Memory B cell (primary cell): ENCODE measurements at regions not wholly inside any gene's neighbourhood (a gene's known extent, or its start where the extent isn't known, plus 50 kb on each side); places are given as distances from the start of the nearest gene placed in this dataset.

Source experiments
- ATAC-seq: fragments of 150-1000 bp; cut with Tn5 transposase; 2 replicates; pipeline ENCODE4 v1.10.0; 2021; ENCODE audit warnings: low read depth, mild to moderate bottlenecking, moderate library complexity
- DNase-seq, 2 donors: peaks; one replicate each; pipeline ENCODE4 v3.0.0; 2022; ENCODE audit warnings: low spot score in 2 of 2
- H3K27ac Mint-ChIP-seq: one replicate; pipeline ENCODE4 v1.8.0; 2022; ENCODE audit warnings: mild to moderate bottlenecking, moderate library complexity, mixed read lengths
- H3K27me3 Mint-ChIP-seq: one replicate; pipeline ENCODE4 v1.8.0; 2022; ENCODE audit warnings: mixed read lengths
- H3K36me3 Mint-ChIP-seq: one replicate; pipeline ENCODE4 v1.8.0; 2022; ENCODE audit warnings: mild to moderate bottlenecking, mixed read lengths
- H3K4me1 Mint-ChIP-seq: one replicate; pipeline ENCODE4 v1.8.0; 2022; ENCODE audit warnings: mixed read lengths
- H3K4me3 Mint-ChIP-seq: one replicate; pipeline ENCODE4 v1.8.0; 2022; ENCODE audit warnings: mild to moderate bottlenecking, moderate library complexity, mixed read lengths
- H3K9me3 Mint-ChIP-seq: one replicate; pipeline ENCODE4 v1.8.0; 2022; ENCODE audit warnings: mixed read lengths

- no peaks in the 10 kb centered on the region for H3K36me3 Mint-ChIP-seq
- no peak for ATAC-seq
These were observed 371.6 kb downstream of the JRKL start for GRCh38 chr11:96761451-96761850.

DNA sequence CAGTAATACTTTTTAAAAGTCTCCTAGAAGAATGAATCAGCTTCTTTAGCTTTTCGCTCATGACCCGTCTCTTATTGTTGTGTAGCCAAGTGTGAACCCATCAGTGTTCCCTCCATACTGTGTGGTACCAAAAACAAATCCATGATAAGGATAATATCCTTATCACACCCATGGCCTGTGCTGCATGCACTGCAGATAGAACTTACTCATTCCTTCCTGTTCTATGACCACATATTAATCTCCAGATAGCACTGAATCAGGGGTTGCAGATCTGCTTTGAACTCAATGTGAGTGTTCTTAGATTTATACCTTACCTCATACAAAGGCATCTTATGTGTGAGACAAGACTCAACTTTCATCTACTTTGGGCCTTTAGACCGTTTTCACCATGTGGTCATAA lies 373.4 kb downstream of the JRKL start:
- no peak for DNase-seq
- Mint-ChIP-seq H3K27ac (no peak overlapping the region), H3K4me1 (no peaks in the 10 kb centered on the region), H3K9me3 (peaks cover 10% of the 10 kb centered on the region), H3K36me3 (no peaks in the 10 kb centered on the region), H3K27me3 (no peaks in the 10 kb centered on the region), H3K4me3 (no peak overlapping the region)
- ATAC-seq: no peak

More at GRCh38 chr11:96761451-96761850, 371.6 kb downstream of the JRKL start:
- H3K9me3 Mint-ChIP-seq: peaks cover 8% of the 10 kb centered on the region
- H3K4me3 Mint-ChIP-seq: no peak overlapping the region
- no peaks in the 10 kb centered on the region for H3K4me1 Mint-ChIP-seq
- H3K27me3 Mint-ChIP-seq: no peaks in the 10 kb centered on the region
- H3K27ac Mint-ChIP-seq: no peak overlapping the region
- DNase-seq: no peak

GRCh38 chr11:96778272-96778671 lies 388.5 kb downstream of the JRKL start:
- no peak overlapping the region for H3K4me3 Mint-ChIP-seq
- no peaks in the 10 kb centered on the region for H3K27me3 Mint-ChIP-seq
- no peaks in the 10 kb centered on the region for H3K36me3 Mint-ChIP-seq
- peaks cover 3% of the 10 kb centered on the region for H3K9me3 Mint-ChIP-seq
- no peak overlapping the region for H3K27ac Mint-ChIP-seq
- ATAC-seq (no peak), DNase-seq (no peak)
- H3K4me1 Mint-ChIP-seq: no peaks in the 10 kb centered on the region

GRCh38 chr11:96779030-96779429 lies 389.2 kb downstream of the JRKL start:
- Mint-ChIP-seq H3K36me3 (no peaks in the 10 kb centered on the region), H3K4me3 (no peak overlapping the region), H3K4me1 (no peaks in the 10 kb centered on the region), H3K9me3 (peaks cover 3% of the 10 kb centered on the region), H3K27ac (no peak overlapping the region), H3K27me3 (no peaks in the 10 kb centered on the region)
- DNase-seq: no peak
- ATAC-seq: no peak

DNA sequence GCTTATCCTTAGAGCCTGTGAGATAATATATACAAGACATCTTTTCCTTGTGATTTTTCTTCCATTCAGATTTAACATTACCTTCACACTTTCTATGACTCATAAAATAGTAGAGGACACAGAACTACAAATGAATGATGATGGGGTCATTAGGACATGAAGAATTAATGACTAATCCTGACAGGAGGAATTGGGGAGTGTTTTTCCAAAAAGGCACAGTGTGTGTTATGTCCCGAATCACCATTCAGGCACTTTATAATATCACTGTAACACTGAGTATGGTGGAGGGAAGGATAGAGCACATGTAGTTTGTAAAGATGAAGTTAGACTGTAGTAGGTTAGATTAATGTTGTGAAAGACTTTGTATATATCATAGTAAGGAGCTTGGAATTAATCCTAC lies 391.3 kb downstream of the JRKL start:
- DNase-seq: no peak
- H3K4me3 Mint-ChIP-seq: no peak overlapping the region

GRCh38 chr11:96782632-96783031 lies 392.8 kb downstream of the JRKL start:
- Mint-ChIP-seq H3K4me3 (no peak overlapping the region), H3K27me3 (no peaks in the 10 kb centered on the region), H3K27ac (no peak overlapping the region), H3K36me3 (no peaks in the 10 kb centered on the region), H3K4me1 (no peaks in the 10 kb centered on the region), H3K9me3 (peaks cover 7% of the 10 kb centered on the region)
- DNase-seq (no peak), ATAC-seq (no peak)

More for the DNA sequence above, 391.3 kb downstream of the JRKL start:
- no peaks in the 10 kb centered on the region for H3K27me3 Mint-ChIP-seq
- no peaks in the 10 kb centered on the region for H3K36me3 Mint-ChIP-seq
- no peak for ATAC-seq
- no peaks in the 10 kb centered on the region for H3K4me1 Mint-ChIP-seq
- peaks cover 3% of the 10 kb centered on the region for H3K9me3 Mint-ChIP-seq
- no peak overlapping the region for H3K27ac Mint-ChIP-seq

- ATAC-seq: no peak
- DNase-seq: no peak
These were observed 393.5 kb downstream of the JRKL start for GRCh38 chr11:96783311-96783710.

DNA sequence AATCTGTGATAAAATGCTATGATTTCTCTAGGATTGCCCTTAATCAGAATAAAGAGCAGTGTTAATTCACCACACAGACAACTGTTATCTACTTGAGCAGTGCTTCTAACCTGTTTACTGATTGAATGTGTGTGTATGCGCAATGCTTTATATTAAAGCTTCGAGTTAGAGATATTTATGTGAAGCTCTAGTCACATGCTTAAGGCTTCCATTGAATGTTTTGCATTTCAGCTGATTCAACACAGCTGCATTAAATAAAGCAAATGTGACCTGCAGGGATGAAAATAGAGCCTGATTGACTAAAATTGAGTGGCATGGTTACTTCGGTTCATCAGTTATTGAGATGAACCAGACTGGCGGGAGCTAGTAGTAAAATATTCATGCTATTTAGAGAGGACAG lies 395.3 kb downstream of the JRKL start:
- DNase-seq: no peak
- H3K9me3 Mint-ChIP-seq: peaks cover 10% of the 10 kb centered on the region

More at GRCh38 chr11:96783311-96783710, 393.5 kb downstream of the JRKL start:
- Mint-ChIP-seq H3K36me3 (no peaks in the 10 kb centered on the region), H3K27ac (no peak overlapping the region), H3K27me3 (no peaks in the 10 kb centered on the region), H3K4me3 (no peak overlapping the region), H3K4me1 (no peaks in the 10 kb centered on the region), H3K9me3 (peaks cover 7% of the 10 kb centered on the region)

DNA sequence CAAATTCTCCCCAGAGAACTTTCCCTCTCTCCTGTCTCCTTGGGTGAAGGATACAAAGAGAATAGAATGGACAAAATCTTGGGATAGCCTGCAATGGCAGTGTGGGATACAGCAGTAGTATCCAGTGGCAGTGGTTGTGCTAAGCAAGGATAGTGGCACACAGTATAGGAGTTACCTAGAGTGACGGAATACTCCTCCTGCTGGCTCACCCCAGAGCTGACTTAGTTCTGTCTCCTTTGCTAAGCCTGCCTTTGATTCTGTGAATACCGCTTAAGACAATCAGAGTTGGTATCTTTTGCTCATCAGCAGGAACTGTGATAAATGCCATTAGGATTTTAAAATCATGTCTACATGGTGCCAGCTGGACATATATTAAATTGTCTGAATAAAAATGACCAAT lies 404.3 kb downstream of the JRKL start:
- DNase-seq (no peak), ATAC-seq (no peak)
- Mint-ChIP-seq H3K4me1 (no peaks in the 10 kb centered on the region), H3K27ac (no peak overlapping the region), H3K36me3 (no peaks in the 10 kb centered on the region), H3K4me3 (no peak overlapping the region), H3K9me3 (peaks cover 3% of the 10 kb centered on the region), H3K27me3 (no peaks in the 10 kb centered on the region)

More for the DNA sequence above, 395.3 kb downstream of the JRKL start:
- no peaks in the 10 kb centered on the region for H3K27me3 Mint-ChIP-seq
- ATAC-seq: no peak
- no peak overlapping the region for H3K27ac Mint-ChIP-seq
- no peaks in the 10 kb centered on the region for H3K36me3 Mint-ChIP-seq
- H3K4me1 Mint-ChIP-seq: no peaks in the 10 kb centered on the region
- H3K4me3 Mint-ChIP-seq: no peak overlapping the region

DNA sequence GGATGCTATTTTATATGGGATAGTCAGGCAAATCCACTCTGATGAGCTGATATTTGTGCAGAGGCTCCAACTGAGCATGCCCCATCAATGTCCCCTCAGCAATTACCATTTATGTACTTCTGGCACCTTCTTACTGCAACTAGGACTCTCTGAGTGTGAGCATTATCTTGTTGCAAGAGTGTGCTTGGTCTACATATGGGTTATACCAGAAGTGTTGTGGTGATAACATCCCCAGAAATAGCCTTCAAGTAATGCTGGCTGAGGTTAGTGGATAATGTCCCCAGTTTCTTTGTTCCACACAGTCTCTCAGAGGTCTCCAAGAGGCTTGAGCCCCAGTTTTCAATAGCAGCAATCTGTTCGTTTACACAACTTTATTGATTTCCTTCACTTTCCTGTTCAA lies 408.6 kb downstream of the JRKL start:
- DNase-seq: no peak
- Mint-ChIP-seq H3K36me3 (no peaks in the 10 kb centered on the region), H3K4me1 (no peaks in the 10 kb centered on the region), H3K4me3 (no peak overlapping the region), H3K27me3 (no peaks in the 10 kb centered on the region), H3K9me3 (peaks cover 2% of the 10 kb centered on the region), H3K27ac (no peak overlapping the region)
- no peak for ATAC-seq

GRCh38 chr11:96815236-96815635 lies 425.4 kb downstream of the JRKL start:
- Mint-ChIP-seq H3K4me1 (no peaks in the 10 kb centered on the region), H3K27me3 (no peaks in the 10 kb centered on the region), H3K36me3 (no peaks in the 10 kb centered on the region), H3K27ac (no peak overlapping the region), H3K9me3 (peaks cover 2% of the 10 kb centered on the region), H3K4me3 (no peak overlapping the region)
- no peak for DNase-seq
- ATAC-seq: no peak

GRCh38 chr11:96817482-96818399 lies 427.9 kb downstream of the JRKL start:
- Mint-ChIP-seq H3K27me3 (no peaks in the 10 kb centered on the region), H3K27ac (no peak overlapping the region), H3K4me1 (no peaks in the 10 kb centered on the region), H3K4me3 (no peak overlapping the region), H3K36me3 (no peaks in the 10 kb centered on the region), H3K9me3 (peaks cover 2% of the 10 kb centered on the region)
- no peak for ATAC-seq
- DNase-seq: no peak

GRCh38 chr11:96827164-96827563 lies 437.4 kb downstream of the JRKL start:
- no peaks in the 10 kb centered on the region for H3K4me1 Mint-ChIP-seq
- DNase-seq: no peak
- H3K36me3 Mint-ChIP-seq: no peaks in the 10 kb centered on the region
- peaks cover 8% of the 10 kb centered on the region for H3K9me3 Mint-ChIP-seq
- H3K27me3 Mint-ChIP-seq: no peaks in the 10 kb centered on the region
- H3K4me3 Mint-ChIP-seq: no peak overlapping the region
- H3K27ac Mint-ChIP-seq: no peak overlapping the region
- ATAC-seq: no peak

DNA sequence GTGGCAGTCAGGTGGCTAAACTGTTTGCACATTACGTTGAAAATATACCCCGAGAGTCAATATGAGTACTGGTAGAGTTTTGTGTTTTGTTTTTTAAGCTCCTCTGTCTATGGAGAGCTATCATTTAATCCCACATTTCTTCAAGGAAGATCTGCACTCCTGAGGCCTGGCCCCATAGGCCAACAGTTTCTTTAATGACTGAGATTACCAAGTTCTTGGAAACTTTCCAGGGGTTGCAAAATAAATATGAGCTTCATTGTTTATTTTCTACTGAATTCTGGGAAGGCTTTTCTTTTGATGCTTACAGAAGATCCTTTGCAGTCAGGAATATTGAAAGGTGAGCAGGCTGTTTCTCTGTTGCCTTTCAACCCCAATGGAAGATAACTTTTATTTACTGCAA lies 452.0 kb downstream of the JRKL start:
- DNase-seq: no peak
- Mint-ChIP-seq H3K4me1 (no peaks in the 10 kb centered on the region), H3K27ac (no peak overlapping the region), H3K36me3 (no peaks in the 10 kb centered on the region), H3K9me3 (peaks cover 4% of the 10 kb centered on the region), H3K27me3 (no peaks in the 10 kb centered on the region), H3K4me3 (no peak overlapping the region)
- ATAC-seq: no peak

GRCh38 chr11:96842731-96843130 lies 452.9 kb downstream of the JRKL start:
- DNase-seq (no peak), ATAC-seq (no peak)
- H3K36me3 Mint-ChIP-seq: no peaks in the 10 kb centered on the region
- H3K4me3 Mint-ChIP-seq: no peak overlapping the region
- peaks cover 4% of the 10 kb centered on the region for H3K9me3 Mint-ChIP-seq
- no peaks in the 10 kb centered on the region for H3K27me3 Mint-ChIP-seq
- no peaks in the 10 kb centered on the region for H3K4me1 Mint-ChIP-seq
- H3K27ac Mint-ChIP-seq: no peak overlapping the region
